ENCODE measurements at regions not wholly inside any gene's neighbourhood (a gene's known extent, or its start where the extent isn't known, plus 50 kb on each side); places are given as distances from the start of the nearest gene placed in this dataset.

- TF ChIP-seq CTCF (IDR thresholded peaks at IDR 0.05) (no peak), POLR2A (IDR thresholded peaks at IDR 0.05; ENCODE audit: low read depth) (no peak), POLR2AphosphoS5 (IDR thresholded peaks at IDR 0.05) (no peak), EP300 (IDR thresholded peaks at IDR 0.05) (no peak)
Measured at GRCh38 chr3:64922213-64922612, 234.4 kb upstream of the ADAMTS9 start.
